Adrenal gland (tissue), 5 donors: ENCODE measurements at regions not wholly inside any gene's neighbourhood (a gene's known extent, or its start where the extent isn't known, plus 50 kb on each side); places are given as distances from the start of the nearest gene placed in this dataset.
"Not testable (repeated sequence)": the region's sequence is repeated elsewhere in the genome, so short reads cannot be mapped to it uniquely, and the experiment has no call there.

Source experiments
- CTCF ChIP-seq, 6 experiments: fragments of 450-650 bp in 4 of 6; fragments of 200-600 bp in 2 of 6; sonication (generic) in 1 of 6; IDR thresholded peaks; 1 replicate in 5 of 6; 2 replicates in 1 of 6; pipeline versions ENCODE4 v1.5.1 to v1.8.0; 2016 to 2021; ENCODE audit warnings: antibody characterized with exemption in 6 of 6, mild to moderate bottlenecking in 2 of 6, moderate library complexity in 1 of 6
- POLR2A ChIP-seq, 2 donors: fragments of 450-650 bp; IDR thresholded peaks; one replicate each; pipeline ENCODE4 v1.6.1; 2017; ENCODE audit warnings: antibody characterized with exemption in 2 of 2, mild to moderate bottlenecking in 2 of 2, moderate library complexity in 1 of 2
- donor health status: DM: no; HTN: no; CAD: no.

- not testable (repeated sequence) for TF ChIP-seq CTCF, POLR2A (IDR thresholded peaks at IDR 0.05)
These were observed 62.6 kb upstream of the METTL9 start for GRCh38 chr16:21536740-21537139.
